Upper lobe of left lung (tissue), 6 donors: ENCODE measurements at regions not wholly inside any gene's neighbourhood (a gene's known extent, or its start where the extent isn't known, plus 50 kb on each side); places are given as distances from the start of the nearest gene placed in this dataset.

ENCODE experiments used
- ATAC-seq, 2 donors: fragments of 200-7000 bp; cut with Tn5 transposase; one replicate each; pipeline ENCODE4 v1.9.1; 2022; ENCODE audit warnings: mild to moderate bottlenecking in 2 of 2, moderate library complexity in 2 of 2; ENCODE audit not compliant: low FRiP score in 2 of 2
- DNase-seq, 2 donors: peaks; one replicate each; pipeline ENCODE4 v3.0.0-alpha.2; 2019 to 2020
- H3K27ac ChIP-seq, 4 donors: fragments of 200-600 bp; sonication (generic); one replicate each; pipeline ENCODE4 v1.5.1; 2016 to 2019
- H3K27me3 ChIP-seq, 4 donors: fragments of 200-600 bp; sonication (generic); one replicate each; pipeline ENCODE4 v1.5.1; 2017 to 2019
- H3K36me3 ChIP-seq, 4 donors: fragments of 200-600 bp; sonication (generic); one replicate each; pipeline ENCODE4 v1.5.1; 2016 to 2019
- H3K4me1 ChIP-seq, 4 donors: fragments of 200-600 bp; sonication (generic); one replicate each; pipeline ENCODE4 v1.5.1; 2018 to 2019
- H3K4me3 ChIP-seq, 4 donors: fragments of 200-600 bp; sonication (generic); one replicate each; pipeline ENCODE4 v1.5.1; 2017 to 2019; ENCODE audit warnings: mild to moderate bottlenecking in 2 of 4, moderate library complexity in 1 of 4
- H3K9me3 ChIP-seq, 4 donors: fragments of 200-600 bp; sonication (generic); one replicate each; pipeline ENCODE4 v1.5.1; 2018 to 2019
- EP300 ChIP-seq, 4 donors: sonication (generic); formaldehyde crosslinking; IDR thresholded peaks; one replicate each; pipeline ENCODE4 v1.5.1; 2017; ENCODE audit warnings: antibody characterized with exemption in 4 of 4, control low read depth in 2 of 4
- POLR2A ChIP-seq, 4 donors: fragments of 450-650 bp; IDR thresholded peaks; one replicate each; pipeline ENCODE4 v1.5.1; 2016 to 2017; ENCODE audit warnings: antibody characterized with exemption in 4 of 4, mild to moderate bottlenecking in 2 of 4
- POLR2AphosphoS5 ChIP-seq, 2 donors: sonication (generic); formaldehyde crosslinking; IDR thresholded peaks; one replicate each; pipeline ENCODE4 v1.5.1; 2017; ENCODE audit warnings: antibody characterized with exemption in 2 of 2
- WGBS, 2 donors: methylation state at CpG; one replicate each; pipeline ENCODE4 v1.1.5; 2017 to 2018; 5-methylcytosine and 5-hydroxymethylcytosine counted together
- TF ChIP-seq, protein P1 (sequence below), 6 experiments: fragments of 450-650 bp in 4 of 6; fragments of 200-600 bp in 2 of 6; sonication (generic) in 2 of 6; IDR thresholded peaks; one replicate each; pipeline ENCODE4 v1.5.1; 2016 to 2019; ENCODE audit warnings: antibody characterized with exemption in 6 of 6
- donor health status: DM: no; HTN: no; CAD: no; lungs with moderate emphysema.
- donor health status: DM: no; HTN: yes; CAD: no; lungs with severe emphysema.

DNA sequence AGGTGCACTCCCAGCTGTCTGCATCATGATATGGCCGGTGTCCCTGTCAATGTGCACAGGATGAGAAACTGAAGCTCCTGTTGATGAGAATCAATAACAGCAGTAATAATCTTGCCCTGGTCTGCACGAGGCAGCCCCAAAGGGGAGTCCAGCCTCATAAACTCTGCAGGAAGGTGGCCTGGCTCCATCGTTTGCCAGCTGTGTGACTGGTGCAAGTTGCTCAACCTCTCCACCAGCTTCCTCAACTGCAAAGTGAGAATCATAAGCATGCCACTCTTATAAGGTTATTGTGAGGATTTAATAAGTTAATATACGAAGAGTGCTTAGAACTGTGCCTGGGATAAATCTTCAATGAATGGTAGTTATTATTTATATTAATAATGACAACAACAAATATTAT, 203.4 kb upstream of the HES1 start:
- Histone ChIP-seq H3K36me3 (no peaks in the 10 kb centered on the region), H3K4me1 (peaks cover 0 to 4% (median 0%) of the 10 kb centered on the region in 4 donors), H3K9me3 (no peaks in the 10 kb centered on the region), H3K27me3 (no peaks in the 10 kb centered on the region), H3K27ac (no peak overlapping the region), H3K4me3 (no peak overlapping the region)
- WGBS, 2 donors = 72 to 83% methylated on average over 4 of the region's 4 CpGs
- no peak for ATAC-seq
- DNase-seq = no peak
- TF ChIP-seq, protein P1, sequence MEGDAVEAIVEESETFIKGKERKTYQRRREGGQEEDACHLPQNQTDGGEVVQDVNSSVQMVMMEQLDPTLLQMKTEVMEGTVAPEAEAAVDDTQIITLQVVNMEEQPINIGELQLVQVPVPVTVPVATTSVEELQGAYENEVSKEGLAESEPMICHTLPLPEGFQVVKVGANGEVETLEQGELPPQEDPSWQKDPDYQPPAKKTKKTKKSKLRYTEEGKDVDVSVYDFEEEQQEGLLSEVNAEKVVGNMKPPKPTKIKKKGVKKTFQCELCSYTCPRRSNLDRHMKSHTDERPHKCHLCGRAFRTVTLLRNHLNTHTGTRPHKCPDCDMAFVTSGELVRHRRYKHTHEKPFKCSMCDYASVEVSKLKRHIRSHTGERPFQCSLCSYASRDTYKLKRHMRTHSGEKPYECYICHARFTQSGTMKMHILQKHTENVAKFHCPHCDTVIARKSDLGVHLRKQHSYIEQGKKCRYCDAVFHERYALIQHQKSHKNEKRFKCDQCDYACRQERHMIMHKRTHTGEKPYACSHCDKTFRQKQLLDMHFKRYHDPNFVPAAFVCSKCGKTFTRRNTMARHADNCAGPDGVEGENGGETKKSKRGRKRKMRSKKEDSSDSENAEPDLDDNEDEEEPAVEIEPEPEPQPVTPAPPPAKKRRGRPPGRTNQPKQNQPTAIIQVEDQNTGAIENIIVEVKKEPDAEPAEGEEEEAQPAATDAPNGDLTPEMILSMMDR (IDR thresholded peaks at IDR 0.05) = no peak
- TF ChIP-seq EP300 (IDR thresholded peaks at IDR 0.05) (no peak), POLR2AphosphoS5 (IDR thresholded peaks at IDR 0.05) (no peak), POLR2A (IDR thresholded peaks at IDR 0.05) (no peak)

DNA sequence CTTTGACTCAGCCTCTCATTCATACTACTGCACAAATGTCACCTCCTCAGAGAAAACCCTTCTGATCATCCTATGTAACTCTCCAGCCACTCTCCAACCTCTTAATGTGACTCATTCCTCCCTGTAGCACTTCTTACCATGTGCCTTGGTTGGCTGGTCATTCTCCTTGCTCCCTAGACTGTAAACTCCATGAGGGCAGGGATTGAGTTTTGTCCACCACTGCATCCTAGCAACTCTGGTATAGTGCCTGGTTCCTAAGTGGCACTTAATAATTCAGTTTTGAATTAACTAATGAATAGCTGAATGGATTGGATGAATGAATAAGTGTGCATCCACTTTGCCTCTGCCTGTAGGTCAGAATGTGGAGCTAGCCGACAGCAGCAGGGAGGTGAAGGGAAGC, 202.5 kb upstream of the HES1 start:
- H3K4me3 ChIP-seq = no peak overlapping the region
- TF ChIP-seq EP300 (IDR thresholded peaks at IDR 0.05) (no peak), POLR2A (IDR thresholded peaks at IDR 0.05) (no peak), POLR2AphosphoS5 (IDR thresholded peaks at IDR 0.05) (no peak)
- TF ChIP-seq, protein P1 (IDR thresholded peaks at IDR 0.05) = no peak
- DNase-seq (no peak), ATAC-seq (no peak)
- no peaks in the 10 kb centered on the region for H3K27me3 ChIP-seq
- H3K27ac ChIP-seq = no peak overlapping the region
- no peaks in the 10 kb centered on the region for H3K9me3 ChIP-seq
- H3K4me1 ChIP-seq = peaks cover 0 to 4% (median 0%) of the 10 kb centered on the region in 4 donors
- H3K36me3 ChIP-seq = no peaks in the 10 kb centered on the region
- WGBS, 2 donors = 100% methylated on average over 1 of the region's 1 CpG

DNA sequence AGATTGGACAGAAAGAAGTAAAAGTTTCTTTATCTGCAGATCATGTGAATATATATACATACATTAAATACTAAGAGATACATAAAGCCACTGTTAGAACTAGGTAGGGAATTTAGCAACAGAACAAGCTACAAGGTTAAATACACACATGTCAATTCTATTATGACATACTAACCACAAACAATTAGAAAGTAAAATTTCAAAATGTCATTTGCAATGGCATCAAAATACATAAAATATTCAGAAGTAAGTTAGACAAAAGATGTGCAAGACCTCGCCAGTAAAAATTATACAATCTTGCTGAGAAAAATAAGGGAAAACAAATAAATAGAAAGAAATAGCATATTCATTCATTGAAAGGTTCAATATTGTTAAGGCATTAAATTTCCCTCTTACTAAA, 200.0 kb upstream of the HES1 start:
- Histone ChIP-seq H3K36me3 (no peaks in the 10 kb centered on the region), H3K4me1 (no peaks in the 10 kb centered on the region), H3K4me3 (no peak overlapping the region), H3K27me3 (no peaks in the 10 kb centered on the region), H3K27ac (no peak overlapping the region), H3K9me3 (no peaks in the 10 kb centered on the region)
- no peak for DNase-seq
- 81 to 86% methylated on average over 1 of the region's 1 CpG for WGBS, 2 donors
- no peak for ATAC-seq
- TF ChIP-seq POLR2A (IDR thresholded peaks at IDR 0.05) (no peak), EP300 (IDR thresholded peaks at IDR 0.05) (no peak), POLR2AphosphoS5 (IDR thresholded peaks at IDR 0.05) (no peak)
- TF ChIP-seq, protein P1 (IDR thresholded peaks at IDR 0.05) = no peak

DNA sequence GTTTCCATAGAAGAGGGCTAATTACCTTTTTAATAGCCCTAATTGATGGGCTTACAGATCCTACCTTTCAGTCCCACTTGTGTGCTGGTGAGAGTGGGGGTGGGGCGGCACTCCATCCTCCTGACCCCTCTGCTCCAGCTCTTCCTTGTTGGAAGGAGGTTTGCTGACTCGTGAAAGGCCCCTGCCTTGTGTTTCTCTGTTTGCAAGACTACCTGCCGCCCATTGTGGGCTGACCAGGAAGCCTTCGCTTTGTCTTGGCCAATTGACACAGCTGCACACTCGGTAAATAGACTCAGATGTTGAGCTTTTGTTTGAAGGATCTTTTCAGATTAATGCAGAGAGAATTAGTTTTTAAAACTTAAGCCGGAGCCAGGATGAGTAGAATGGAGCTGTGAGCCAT, 197.3 kb upstream of the HES1 start:
- no peak overlapping the region for H3K4me3 ChIP-seq

DNA sequence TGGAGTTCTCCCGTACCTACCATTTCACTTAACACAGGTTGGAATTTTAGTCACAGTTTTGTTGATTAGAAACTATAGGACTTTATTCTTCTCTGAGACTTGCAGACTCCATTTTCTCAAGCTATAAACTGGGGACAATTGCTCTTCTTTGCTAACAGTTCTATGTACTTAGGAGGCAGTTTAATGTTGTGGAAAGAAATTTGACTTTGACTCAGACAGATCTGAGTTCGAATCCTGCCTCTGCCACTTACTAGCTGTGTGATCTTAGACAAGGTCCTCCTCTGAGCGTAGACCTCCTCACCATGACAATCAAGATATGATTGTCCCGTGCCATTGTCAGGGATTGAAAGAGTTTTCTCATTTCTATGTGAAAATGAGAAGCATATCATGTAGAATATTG, 196.4 kb upstream of the HES1 start:
- no peaks in the 10 kb centered on the region for H3K36me3 ChIP-seq
- DNase-seq (no peak), ATAC-seq (no peak)
- H3K4me1 ChIP-seq = no peaks in the 10 kb centered on the region
- H3K27me3 ChIP-seq = no peaks in the 10 kb centered on the region
- no peak overlapping the region for H3K27ac ChIP-seq
- no peaks in the 10 kb centered on the region for H3K9me3 ChIP-seq
- TF ChIP-seq POLR2AphosphoS5 (IDR thresholded peaks at IDR 0.05) (no peak), EP300 (IDR thresholded peaks at IDR 0.05) (no peak), POLR2A (IDR thresholded peaks at IDR 0.05) (no peak)
- TF ChIP-seq, protein P1 (IDR thresholded peaks at IDR 0.05) = no peak
- no peak overlapping the region for H3K4me3 ChIP-seq
- WGBS, 2 donors = 86 to 94% methylated on average over 4 of the region's 4 CpGs

More for the DNA sequence above, 197.3 kb upstream of the HES1 start:
- Histone ChIP-seq H3K4me1 (no peaks in the 10 kb centered on the region), H3K27ac (no peak overlapping the region), H3K9me3 (no peaks in the 10 kb centered on the region), H3K27me3 (no peaks in the 10 kb centered on the region), H3K36me3 (no peaks in the 10 kb centered on the region)
- TF ChIP-seq, protein P1 (IDR thresholded peaks at IDR 0.05) = no peak
- TF ChIP-seq POLR2AphosphoS5 (IDR thresholded peaks at IDR 0.05) = no peak
- no peak for TF ChIP-seq POLR2A (IDR thresholded peaks at IDR 0.05)
- TF ChIP-seq EP300 (IDR thresholded peaks at IDR 0.05) = no peak
- ATAC-seq (no peak), DNase-seq (no peak)
- WGBS, 2 donors = 84 to 88% methylated on average over 6 of the region's 6 CpGs
